GM23248 (cell line): ENCODE measurements at regions not wholly inside any gene's neighbourhood (a gene's known extent, or its start where the extent isn't known, plus 50 kb on each side); places are given as distances from the start of the nearest gene placed in this dataset.

Source experiments
- EZH2 ChIP-seq: fragments of 200-600 bp; sonication (generic); IDR thresholded peaks from 2 replicates; pipeline ENCODE4 v1.6.1; 2018; ENCODE audit warnings: antibody characterized with exemption, mild to moderate bottlenecking; ENCODE audit not compliant: insufficient read depth, poor library complexity, severe bottlenecking
- EZH2phosphoT487 ChIP-seq: fragments of 200-600 bp; sonication (generic); IDR thresholded peaks from 2 replicates; pipeline ENCODE4 v1.6.1; 2018; ENCODE audit warnings: antibody characterized with exemption, moderate library complexity, mild to moderate bottlenecking, low read depth; ENCODE audit not compliant: insufficient read depth

DNA sequence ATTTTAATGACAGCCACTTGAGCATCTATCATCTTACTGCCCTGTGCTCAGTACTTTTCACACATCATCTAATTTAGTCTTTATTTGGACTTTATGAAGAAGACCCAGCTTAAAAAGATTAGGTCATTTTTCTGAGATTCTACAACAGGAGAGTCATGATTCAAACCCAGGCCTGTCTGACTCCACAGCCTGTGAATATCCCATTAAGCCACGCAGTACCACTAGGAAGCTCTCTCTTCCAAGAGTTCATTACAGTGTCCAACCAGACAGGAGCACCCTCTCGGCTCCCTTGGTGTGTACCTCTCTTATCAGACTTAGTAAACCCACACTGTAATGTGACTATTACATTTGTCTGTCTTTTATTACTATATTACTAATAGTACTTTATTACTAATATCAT lies 332.8 kb downstream of the DHX15 start:
- TF ChIP-seq EZH2 (no peak), EZH2phosphoT487 (no peak)
